ENCODE measurements at regions not wholly inside any gene's neighbourhood (a gene's known extent, or its start where the extent isn't known, plus 50 kb on each side); places are given as distances from the start of the nearest gene placed in this dataset.

GRCh38 chr14:29391801-29392200 lies 535.8 kb downstream of the PRKD1 start:
- TF ChIP-seq CTCF (IDR thresholded peaks at IDR 0.05): no peak
- TF ChIP-seq EP300 (IDR thresholded peaks at IDR 0.05): no peak
- TF ChIP-seq POLR2A (IDR thresholded peaks at IDR 0.05): no peak
- TF ChIP-seq POLR2AphosphoS5 (IDR thresholded peaks at IDR 0.05): no peak
